Activated T-cell treated with anti-CD3 and anti-CD28 coated beads for 1 hour (primary cell): ENCODE measurements at regions not wholly inside any gene's neighbourhood (a gene's known extent, or its start where the extent isn't known, plus 50 kb on each side); places are given as distances from the start of the nearest gene placed in this dataset.
"Not testable (repeated sequence)": the region's sequence is repeated elsewhere in the genome, so short reads cannot be mapped to it uniquely, and the experiment has no call there.

ENCODE experiments used
- DNase-seq: peaks from one replicate; pipeline ENCODE4 v3.0.0-alpha.2; 2020; ENCODE audit warnings: low read depth

DNA sequence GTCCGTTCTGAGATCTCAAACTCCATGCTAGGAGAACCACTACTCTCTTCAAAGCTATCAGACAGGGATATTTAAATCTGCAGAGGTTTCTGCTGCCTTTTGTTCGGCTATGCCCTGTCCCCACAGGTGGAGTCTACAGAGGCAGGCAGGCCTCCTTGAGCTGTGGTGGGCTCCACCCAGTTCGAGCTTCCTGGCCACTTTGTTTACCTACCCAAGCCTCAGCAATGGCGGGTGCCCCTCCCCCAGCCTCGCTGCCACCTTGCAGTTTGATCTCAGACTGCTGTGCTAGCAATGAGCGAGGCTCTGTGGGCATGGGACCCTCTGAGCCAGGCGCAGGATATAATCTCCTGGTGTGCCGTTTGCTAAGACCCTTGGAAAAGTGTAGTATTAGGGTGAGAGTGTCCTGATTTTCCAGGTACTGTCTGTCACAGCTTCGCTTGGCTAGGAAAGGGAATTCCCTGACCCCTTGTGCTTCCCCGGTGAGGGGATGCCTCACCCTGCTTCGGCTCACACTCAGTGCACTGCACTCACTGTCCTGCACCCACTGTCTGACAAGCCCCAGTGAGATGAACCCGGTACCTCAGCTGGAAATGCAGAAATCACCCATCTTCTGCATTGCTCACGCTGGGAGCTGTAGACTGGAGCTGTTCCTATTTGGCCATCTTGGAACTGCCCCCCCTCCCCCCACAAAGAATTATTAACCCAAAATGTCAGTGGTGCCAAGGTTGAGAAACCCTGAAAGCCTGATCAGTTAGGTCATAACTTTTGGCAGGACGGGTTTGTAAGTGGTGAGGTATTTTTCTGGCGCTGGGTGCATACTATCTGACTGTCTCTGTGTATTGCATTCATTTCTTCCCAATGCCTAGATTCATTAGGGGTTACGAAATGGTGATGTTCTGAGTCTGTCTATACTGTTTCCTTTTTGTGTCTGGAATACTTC lies 181.4 kb downstream of the TEX29 start:
- not testable (repeated sequence) for DNase-seq

DNA sequence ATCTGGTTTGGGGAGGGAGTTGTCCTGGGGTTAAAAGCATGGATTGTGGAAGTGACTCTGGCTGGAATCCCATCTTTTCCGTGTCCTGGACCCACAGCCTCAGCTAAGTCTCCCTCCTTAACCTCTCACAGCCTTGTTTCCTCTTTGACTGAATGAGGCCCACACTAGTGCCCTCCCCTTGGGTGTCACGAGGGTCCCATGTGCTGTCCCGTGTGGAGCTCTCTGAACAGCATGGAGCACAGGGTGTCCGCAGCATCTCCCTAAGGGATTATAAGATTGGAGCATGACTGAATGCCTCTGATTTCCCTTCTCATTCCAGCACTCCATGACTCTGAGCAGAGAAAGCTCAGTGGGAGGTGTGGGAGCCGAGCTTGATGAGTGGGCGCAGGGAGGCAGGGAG lies 182.5 kb downstream of the TEX29 start:
- DNase-seq = no peak

DNA sequence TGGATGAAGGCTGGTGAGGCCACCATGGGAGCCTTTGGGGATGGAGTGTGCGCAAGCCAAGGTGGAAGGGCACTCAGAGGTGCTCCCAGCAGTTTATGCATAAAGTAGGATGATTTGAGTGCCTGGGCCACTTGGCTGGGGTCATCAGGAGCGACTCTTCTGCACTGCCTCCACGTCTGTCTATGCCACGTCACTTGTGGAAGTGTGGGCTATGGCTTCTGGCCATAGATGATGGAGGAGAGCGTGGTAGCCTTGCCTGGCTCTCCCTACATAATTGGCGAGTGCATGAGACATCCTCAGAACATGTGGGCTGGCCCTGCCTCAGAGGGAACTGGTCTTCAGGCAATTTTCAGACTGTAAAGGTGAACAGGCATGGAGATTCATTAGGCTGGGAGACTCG lies 182.9 kb downstream of the TEX29 start:
- no peak for DNase-seq

DNA sequence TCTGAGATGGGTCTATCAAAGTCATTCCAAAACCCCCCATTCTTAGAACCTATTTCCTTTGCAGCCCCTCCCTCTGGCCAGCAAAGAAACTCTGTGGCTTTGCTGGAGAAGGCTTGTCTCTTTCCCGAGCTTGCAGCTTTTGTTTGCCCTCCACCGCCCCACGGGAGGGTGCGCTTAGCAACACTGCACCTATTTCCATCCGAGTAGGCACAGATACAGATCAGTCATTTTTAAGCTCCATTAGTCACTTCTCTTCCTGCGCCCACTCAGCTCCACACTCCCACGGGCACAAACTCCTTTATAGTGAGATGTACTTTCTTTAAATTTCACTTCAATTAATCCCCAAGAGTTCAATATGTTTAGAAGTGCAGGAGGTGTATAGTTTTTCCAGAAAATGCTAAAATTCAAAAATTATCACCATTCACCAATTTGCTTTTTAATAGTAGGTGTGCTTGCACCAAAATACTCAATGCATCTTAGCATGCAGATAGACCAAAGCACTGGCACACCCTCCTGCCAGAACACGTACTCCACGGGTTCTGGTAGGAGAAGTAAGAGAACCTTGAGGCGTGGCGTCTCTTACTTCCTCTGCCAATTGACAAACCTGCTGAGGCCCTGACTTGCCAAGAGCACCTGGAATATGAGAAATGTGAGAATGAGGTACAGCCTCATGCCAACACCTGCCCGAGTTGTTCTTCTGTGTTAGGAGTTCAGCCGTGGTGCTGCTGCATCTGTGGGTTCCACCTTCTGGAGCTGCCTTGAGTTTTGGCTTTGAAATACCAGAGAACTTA lies 183.7 kb downstream of the TEX29 start:
- DNase-seq = no peak

DNA sequence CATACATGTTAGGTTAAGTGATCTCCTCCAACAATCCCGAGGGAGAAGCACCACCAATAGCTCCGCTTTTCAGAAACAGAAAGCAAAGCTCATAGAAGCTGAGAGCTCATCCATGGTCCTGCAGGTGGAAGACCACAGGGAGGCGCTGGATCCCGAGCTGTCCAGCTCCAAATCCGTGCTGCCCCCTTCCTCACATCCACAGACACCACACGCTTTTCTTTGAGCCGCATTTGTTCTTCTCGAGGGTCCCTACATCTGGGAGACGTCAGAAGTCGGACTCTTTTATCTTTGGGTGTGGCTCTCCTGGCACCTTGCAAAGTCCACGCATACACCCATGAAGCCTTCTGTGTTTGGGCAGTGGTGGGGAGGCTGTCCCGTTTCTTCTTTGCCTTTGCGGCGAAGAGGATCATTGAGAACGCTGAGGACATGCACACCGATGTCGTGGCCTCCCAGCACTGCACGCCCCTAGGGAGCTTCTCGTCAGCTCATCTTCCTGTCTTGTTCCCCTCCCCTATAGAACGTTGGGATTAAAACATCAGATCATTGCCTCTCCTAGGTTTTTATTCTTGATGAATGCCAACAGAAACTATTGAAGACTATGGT lies 184.8 kb downstream of the TEX29 start:
- DNase-seq = no peak

DNA sequence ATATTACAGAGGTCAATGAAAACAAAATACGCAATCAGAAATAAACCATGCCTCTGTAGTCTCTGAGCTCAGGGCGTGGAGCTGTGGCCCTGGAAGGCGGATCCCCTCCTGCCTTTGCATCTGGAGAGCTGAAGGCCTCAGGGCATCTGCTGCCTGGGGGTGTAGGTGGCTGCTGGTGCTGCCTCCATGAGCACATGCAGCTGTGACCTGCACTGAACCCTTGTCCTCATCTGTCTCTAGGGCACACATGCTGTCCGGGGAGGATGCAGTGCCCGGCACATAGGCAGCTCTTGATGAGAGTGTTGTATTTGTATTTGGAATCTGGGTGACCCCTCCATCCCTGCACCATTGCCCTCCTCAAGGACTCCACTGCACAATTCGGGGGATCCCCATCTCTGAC lies 185.7 kb downstream of the TEX29 start:
- no peak for DNase-seq

DNA sequence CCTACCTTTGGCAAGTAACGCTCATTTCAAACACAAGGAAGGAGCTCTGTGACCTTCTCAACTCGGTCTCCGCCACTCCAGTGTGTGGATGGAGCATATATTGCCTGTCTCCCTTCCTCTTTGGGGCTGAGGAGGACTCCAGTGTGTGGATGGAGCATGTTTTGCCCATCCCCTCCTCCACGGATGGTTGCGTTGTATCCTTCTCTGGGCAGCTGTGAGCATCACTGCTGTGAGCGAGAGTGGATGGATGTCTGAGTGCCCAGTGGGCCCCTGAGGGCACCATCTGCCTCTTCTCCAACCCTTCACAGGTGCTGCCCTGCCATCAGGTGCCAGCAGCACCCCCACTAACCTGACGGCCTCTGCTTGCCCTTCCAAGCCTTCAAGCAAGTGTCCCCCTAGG lies 186.2 kb downstream of the TEX29 start:
- DNase-seq = no peak

DNA sequence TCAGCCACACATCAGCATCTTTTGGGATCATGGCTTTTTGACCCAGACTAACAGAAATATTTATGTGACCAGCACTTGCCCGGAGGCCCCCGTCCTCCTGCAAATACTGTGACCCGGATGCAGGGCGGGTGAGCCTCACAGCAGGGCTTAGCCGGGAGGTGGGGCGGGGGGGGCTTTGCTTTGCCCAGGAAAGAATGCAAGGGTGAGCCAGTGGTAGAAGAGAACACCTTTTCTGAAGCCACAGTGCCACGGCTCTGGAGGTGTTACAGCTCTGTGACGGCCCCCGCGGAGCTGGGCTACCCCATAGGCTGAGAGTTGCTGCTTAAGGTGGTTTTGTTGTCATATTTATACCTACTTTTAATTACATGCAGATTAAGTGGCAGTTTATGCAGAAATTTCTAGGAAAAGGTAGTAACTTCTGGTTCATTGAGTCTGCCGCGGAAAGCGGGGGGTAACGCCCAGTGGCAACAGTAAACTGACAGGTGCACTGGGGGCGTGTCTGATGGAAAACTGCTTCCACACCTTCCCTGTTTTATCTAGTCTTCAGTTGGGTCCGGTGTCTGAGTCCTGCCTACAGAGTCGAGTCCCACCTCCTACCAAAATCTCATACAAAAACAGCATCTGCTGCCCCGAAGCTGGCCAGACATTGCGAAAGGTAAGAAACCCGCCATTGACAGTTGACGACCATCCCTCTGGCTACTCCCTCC lies 187.9 kb downstream of the TEX29 start:
- no peak for DNase-seq

DNA sequence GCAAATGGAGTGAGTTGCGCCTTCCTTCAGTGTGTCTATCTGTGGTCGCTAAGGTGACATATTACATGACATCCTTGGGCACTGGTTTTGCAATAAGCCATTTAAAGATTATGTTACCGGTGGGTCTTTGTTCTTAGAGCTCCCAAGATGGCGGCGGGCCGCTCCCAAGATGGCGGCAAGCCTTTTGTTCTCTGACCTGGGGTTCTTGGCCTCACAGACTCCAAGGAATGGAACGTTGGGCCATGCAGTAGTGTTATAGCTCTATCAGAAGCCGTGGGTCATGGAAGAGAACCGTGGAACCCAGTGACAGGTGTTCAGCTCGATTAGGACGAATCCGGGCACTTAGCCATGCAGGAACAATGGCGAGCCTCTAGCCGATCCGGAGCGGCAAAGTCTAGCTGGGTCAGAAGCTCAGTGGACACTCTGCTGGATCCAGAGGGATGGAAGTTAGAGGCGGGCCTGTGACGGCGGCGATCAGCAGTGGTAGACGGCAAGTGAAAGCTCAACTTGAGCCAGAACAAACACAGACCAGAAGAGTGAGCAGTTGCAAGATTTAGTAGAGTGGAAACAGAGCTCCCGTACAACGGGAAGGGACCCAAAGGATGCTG lies 188.6 kb downstream of the TEX29 start:
- no peak for DNase-seq

DNA sequence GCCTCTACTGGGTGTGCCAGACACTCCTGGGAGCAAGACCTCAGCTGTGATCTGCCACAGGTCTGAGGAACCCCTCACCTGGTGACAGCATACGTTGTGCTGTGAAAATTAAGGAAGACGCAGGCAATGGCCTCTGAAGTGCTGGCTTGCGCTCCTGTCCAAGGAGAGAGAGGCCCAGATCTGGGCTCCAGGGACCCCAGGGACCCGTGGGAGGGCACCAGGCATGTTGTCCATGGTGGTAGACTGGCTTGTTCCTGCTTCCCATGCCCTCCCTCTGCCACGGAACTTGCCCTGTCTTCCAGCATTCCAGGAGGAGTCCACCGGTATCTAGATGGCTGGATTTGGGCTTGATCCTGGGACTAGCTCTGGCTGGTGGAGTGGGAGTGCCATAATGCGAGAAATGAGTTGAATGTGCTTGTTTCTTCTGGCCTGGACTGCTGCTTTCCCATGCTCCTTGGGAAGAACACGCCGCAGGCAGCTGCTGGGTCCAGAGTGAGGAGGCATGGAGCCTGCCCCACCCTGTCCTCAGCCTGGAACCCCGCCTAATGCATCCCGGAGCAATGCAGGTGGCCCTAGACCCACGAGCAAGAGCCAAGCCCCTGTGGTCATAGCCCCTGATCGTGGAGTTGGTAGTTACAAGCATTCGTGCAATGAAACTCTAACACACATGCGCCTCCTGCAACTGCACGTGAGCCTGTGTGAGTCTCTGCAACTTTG lies 190.2 kb downstream of the TEX29 start:
- no peak for DNase-seq

DNA sequence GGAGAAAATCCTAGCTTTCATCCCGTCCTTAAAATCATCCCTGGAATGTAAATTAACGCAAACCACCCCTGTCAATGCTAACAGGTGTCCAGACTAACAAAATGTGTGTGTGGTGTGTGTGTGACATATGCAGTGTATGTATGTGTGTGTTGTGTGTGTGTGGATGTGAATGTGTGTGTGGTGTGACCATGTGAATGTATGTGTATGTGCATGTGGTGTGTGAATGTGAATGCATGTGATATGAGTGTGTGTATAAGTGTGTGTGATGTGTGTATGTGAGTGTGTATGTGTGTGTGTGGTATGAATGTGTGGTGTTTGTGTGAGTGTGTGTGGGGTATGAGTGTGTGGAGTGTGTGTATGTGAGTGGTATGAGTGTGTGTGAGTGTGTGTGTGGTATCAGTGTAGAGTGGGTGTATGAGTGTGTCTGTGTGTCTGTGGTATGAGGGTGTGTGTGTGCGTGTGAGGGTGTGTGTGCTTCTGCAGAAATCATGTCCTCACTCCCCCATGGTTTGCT lies 190.8 kb downstream of the TEX29 start:
- no peak for DNase-seq

DNA sequence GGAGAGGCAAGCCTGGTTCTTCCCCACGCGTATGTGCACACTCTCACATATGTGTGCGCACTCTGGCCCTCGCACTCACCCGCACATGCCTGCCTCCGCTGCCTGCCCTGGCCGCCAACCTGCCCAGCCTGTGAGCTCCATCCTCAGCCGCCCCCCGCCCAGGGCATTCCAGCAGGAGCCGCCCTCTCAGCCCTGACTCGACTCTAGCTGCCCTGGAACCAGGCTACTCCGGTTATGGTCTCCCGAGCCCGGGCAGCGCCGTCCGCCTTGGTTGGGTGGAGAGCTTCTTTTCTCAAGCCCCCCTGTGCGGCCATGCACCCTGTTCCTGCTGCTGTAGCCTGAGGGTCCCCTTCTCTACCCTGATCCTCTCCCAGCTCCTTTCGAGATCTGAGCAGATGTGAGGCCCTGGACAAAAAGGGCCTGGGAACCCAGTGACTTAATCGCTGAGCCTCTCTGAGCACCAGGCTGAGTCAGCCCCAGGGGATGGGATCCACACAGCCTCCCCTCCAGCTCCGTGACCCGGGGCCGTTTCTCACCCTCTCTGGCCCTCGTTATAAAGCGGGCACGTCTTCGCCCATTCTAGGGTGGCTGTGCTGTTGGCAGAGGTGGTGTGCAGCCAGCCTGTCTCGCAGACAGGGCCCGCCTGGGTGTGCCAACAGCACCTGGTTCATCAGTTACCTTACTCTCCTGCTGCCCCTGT lies 191.5 kb downstream of the TEX29 start:
- DNase-seq = no peak

DNA sequence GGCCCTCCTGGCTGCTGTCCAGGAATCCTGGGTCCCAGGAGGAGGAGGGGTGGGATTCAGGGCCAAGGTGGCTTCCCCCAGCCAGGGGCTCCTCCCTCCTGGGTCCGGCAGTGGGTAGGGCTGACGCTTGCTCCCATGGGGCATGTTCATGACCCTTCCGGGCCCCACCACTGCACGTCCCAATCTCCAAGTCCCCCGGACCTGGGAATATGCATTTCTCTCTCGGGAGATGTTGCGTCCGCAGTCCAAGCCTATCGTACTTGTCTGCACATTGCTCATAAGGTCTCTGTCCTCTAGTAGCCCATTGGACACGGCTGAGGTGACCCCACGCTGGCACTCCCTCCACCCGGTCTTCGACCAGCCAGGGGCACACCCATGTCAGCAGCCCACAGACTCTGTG lies 192.3 kb downstream of the TEX29 start:
- no peak for DNase-seq

DNA sequence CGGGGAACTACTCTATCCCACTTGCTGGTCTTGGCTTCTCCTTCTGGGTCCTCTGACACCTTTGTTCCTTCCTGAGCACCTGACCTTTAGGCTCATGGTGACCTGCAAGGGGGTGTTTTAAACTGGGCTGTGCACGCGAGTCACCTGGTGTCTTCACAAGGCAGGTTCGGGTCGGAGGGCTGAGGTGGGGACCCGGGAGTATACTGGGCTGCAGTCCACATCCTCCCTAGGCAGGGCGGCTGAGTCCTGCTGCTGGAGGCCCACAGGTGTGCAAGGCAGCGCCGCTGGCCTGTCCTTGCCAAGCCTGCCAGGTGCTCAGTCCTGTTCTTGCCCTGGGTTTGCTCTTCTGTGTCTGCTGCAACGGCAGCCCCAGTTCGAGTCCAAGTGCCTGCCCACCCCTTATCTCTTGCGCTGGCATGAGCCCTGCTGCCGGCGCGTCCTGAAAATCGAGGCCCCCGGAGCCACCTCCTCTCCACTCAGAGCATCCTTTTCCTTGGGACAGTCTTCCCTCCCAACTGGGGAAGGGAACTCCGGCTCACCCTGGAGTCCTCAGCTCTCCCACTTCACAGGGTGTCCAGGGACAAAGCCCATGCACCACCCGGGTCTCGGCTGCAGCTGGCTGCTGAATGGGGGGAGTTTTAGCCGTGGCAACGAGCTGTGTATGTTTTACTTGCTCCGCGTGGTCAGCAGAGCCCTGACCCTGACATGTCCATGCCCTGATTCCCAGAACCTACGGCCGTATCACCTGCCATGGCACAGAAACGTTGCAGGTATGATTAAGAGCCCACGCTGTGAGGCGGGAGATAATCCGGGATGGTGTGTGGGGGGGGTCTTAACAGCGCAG lies 193.5 kb downstream of the TEX29 start:
- no peak for DNase-seq

DNA sequence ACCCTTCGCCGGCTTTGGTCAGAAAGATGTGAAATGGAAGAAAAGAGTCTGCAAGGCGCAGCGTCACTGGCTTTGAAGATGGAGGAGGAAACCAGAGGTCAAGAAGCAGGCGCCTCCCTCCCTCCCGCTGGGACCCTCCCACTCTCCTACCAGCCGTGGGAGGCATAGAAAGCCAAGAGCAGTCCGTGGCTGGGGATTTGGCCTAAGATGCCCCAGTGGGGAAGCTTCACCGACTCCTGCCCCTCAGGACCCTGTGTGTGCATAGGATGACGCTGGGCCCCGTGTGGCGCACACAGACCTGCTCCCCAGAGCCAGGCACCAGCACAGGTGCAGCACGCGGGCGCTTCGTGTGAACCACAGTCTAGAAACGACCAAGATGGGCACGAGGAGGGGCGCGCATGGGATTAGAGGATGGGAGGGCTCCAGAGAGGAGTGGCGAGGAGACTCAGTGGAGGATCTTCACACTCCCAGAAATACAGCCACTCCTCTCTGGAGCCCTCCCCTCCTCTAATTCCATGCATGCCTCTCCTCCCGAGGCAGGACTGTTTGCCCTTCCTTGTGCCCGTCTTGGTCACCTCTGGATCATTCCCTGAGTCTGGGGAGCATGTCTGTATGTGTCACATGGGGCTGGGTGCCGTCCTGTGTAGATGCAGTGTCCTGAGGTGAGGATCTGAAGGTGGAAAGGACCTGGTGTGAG lies 194.3 kb downstream of the TEX29 start:
- no peak for DNase-seq

DNA sequence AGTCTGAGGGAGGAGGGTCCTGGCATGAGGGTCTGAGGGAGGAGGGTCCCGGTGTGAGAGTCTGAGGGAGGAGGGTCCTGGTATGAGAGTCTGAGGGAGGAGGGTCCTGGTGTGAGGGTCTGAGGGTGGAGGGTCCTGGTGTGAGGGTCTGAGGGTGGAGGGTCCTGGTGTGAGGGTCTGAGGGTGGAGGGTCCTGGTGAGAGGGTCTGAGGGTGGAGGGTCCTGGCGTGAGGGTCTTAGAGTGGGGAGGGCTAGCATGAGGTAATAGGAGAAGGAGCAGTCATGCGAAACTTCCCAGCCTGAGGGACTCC lies 194.8 kb downstream of the TEX29 start:
- DNase-seq = no peak

DNA sequence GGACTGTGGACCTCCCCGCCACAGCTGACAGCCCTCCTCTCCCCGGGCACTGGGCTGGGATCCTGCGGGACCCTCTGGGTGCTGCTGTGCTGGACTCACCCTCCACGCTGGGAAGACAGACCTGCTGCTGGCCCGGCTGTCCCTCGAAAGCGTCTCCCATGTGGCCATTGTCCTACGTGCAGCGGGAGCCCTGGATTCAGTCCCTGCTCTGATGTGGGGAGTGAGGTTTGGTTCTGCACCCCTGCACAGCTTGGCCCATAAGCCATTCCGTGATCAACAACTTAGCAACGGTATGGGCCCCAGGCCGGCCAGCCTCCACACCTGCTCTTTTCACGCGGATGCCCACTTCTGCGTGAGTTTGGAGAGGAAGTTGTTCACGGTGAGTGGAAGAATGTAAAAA lies 195.2 kb downstream of the TEX29 start:
- no peak for DNase-seq

DNA sequence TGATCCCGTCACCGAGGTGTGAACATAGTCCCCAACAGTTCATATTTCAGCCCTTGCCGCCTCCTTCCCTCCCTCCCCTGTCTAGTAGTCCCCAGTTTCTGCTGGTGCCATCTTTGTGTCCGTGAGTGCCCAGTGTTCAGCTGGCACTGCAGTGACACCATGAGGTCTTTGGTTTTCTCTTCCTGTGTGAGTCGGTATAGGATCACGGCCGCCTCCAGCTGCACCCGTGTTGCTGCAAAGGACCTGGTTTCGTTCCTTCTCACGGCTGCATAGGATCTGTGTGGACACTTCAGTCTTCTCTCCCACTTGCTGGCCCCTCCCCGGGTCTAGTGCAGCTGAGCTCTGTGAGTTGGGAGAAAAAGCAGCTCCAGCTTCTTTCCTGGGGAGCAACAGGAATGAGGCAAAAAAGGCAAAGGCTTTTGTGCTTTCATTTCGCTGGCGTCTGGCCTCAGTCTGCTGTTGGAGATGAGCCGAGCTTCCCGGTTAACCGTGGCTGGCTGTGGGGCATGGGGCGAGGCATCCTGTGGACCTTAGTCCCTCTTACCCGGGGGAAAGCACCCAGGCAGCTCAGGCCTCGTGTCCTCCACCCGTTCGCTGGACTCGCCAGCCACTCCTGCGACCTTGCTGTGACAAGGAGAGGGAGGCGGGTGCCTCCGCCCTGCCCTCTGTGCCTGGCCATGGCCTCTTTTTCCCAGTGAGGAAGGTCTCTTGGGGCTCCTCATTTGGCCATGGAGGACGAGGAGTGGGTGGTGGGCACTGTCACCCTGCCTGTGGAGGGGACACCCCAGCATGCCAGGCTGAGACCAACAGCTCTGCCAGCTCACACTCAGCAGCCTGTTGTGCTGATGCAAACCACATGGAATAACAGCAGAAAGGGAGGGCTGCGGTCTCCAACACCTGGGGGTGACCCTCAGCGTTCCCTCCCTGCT lies 196.5 kb downstream of the TEX29 start:
- no peak for DNase-seq
